WTC11 (cell line): ENCODE measurements at regions not wholly inside any gene's neighbourhood (a gene's known extent, or its start where the extent isn't known, plus 50 kb on each side); places are given as distances from the start of the nearest gene placed in this dataset.

ENCODE experiments used
- ATAC-seq: fragments of 200-7000 bp; cut with Tn5 transposase; 2 replicates; pipeline ENCODE4 v1.10.0; 2021; ENCODE audit warnings: mild to moderate bottlenecking, moderate library complexity
- CTCF ChIA-PET: fragments of 300-600 bp; sonication (Branson Sonifier 250); formaldehyde crosslinking; loops from one replicate; lab custom pipeline; 2021; ENCODE audit warnings: antibody characterized with exemption; lab: Charles Lee
- POLR2A ChIA-PET: fragments of 350-600 bp; sonication (Branson Sonifier 250); formaldehyde crosslinking; loops from one replicate; lab custom pipeline; 2021; ENCODE audit warnings: antibody characterized with exemption; lab: Charles Lee
- DNase-seq: peaks from one replicate; pipeline ENCODE4 v3.0.0; 2021; ENCODE audit warnings: low spot score
- H3K27ac Mint-ChIP-seq: 2 replicates; pipeline ENCODE4 v1.8.0; 2021; ENCODE audit warnings: mixed read lengths
- H3K27me3 Mint-ChIP-seq: 2 replicates; pipeline ENCODE4 v1.8.0; 2021; ENCODE audit warnings: low read depth, mild to moderate bottlenecking, moderate library complexity, mixed read lengths
- H3K36me3 Mint-ChIP-seq: 2 replicates; pipeline ENCODE4 v1.8.0; 2021; ENCODE audit warnings: mixed read lengths
- H3K4me1 Mint-ChIP-seq: 2 replicates; pipeline ENCODE4 v1.8.0; 2022; ENCODE audit warnings: mixed read lengths
- H3K4me3 Mint-ChIP-seq: 2 replicates; pipeline ENCODE4 v1.8.0; 2021; ENCODE audit warnings: mild to moderate bottlenecking, moderate library complexity, mixed read lengths
- H3K9me3 Mint-ChIP-seq: 2 replicates; pipeline ENCODE4 v1.8.0; 2021; ENCODE audit warnings: mixed read lengths
- CREB1 ChIP-seq: sonication (generic); formaldehyde crosslinking; IDR thresholded peaks from 2 replicates; pipeline ENCODE4 v1.8.0; 2023; ENCODE audit warnings: mild to moderate bottlenecking, missing genetic modification reagents
- FOXJ3 ChIP-seq: sonication (generic); formaldehyde crosslinking; IDR thresholded peaks from 2 replicates; pipeline ENCODE4 v1.9.0; 2021; ENCODE audit warnings: missing genetic modification reagents, mild to moderate bottlenecking, borderline replicate concordance
- HMGA2 ChIP-seq: fragments of 250-450 bp; sonication (Bioruptor Pico); IDR thresholded peaks from 2 replicates; pipeline ENCODE4 v1.4.0; 2021; ENCODE audit warnings: mild to moderate bottlenecking, moderate library complexity
- NFATC4 ChIP-seq: fragments of 250-450 bp; sonication (Bioruptor Pico); IDR thresholded peaks from 2 replicates; pipeline ENCODE4 v1.9.0; 2021; ENCODE audit warnings: mild to moderate bottlenecking
- NR2C2 ChIP-seq: sonication (generic); formaldehyde crosslinking; IDR thresholded peaks from 2 replicates; pipeline ENCODE4 v1.8.0; 2022; ENCODE audit warnings: mild to moderate bottlenecking, missing genetic modification reagents
- OVOL2 ChIP-seq: fragments of 250-450 bp; sonication (Bioruptor Pico); IDR thresholded peaks from 2 replicates; pipeline ENCODE4 v1.9.0; 2021; ENCODE audit warnings: mild to moderate bottlenecking, borderline replicate concordance
- PRRX2 ChIP-seq: fragments of 250-450 bp; sonication (Bioruptor Pico); IDR thresholded peaks from 2 replicates; pipeline ENCODE4 v1.8.0; 2021; ENCODE audit warnings: mild to moderate bottlenecking
- RELA ChIP-seq: sonication (generic); formaldehyde crosslinking; IDR thresholded peaks from 2 replicates; pipeline ENCODE4 v1.8.1; 2022; ENCODE audit warnings: missing genetic modification reagents, mild to moderate bottlenecking, borderline replicate concordance
- RORB ChIP-seq: fragments of 250-450 bp; sonication (Bioruptor Pico); IDR thresholded peaks from 2 replicates; pipeline ENCODE4 v1.9.0; 2021; ENCODE audit warnings: mild to moderate bottlenecking
- SP1 ChIP-seq: sonication (generic); formaldehyde crosslinking; conservative IDR thresholded peaks from 2 replicates; pipeline ENCODE4 v1.8.1; 2022; ENCODE audit warnings: missing genetic modification reagents
- TCF7 ChIP-seq: sonication (generic); formaldehyde crosslinking; IDR thresholded peaks from 2 replicates; pipeline ENCODE4 v1.8.0; 2022; ENCODE audit warnings: mild to moderate bottlenecking, low read depth, missing genetic modification reagents, moderate library complexity
- TF ChIP-seq, protein P1 (sequence below): sonication (generic); formaldehyde crosslinking; IDR thresholded peaks from 2 replicates; pipeline ENCODE4 v1.8.1; 2023; ENCODE audit warnings: mild to moderate bottlenecking, missing genetic modification reagents, moderate library complexity
- TF ChIP-seq, protein P2 (sequence below): sonication (generic); formaldehyde crosslinking; IDR thresholded peaks from 2 replicates; pipeline ENCODE4 v1.8.0; 2022; ENCODE audit warnings: mild to moderate bottlenecking, missing genetic modification reagents
- TF ChIP-seq, protein P3 (sequence below): sonication (generic); formaldehyde crosslinking; IDR thresholded peaks from 2 replicates; pipeline ENCODE4 v1.8.1; 2023; ENCODE audit warnings: mild to moderate bottlenecking, missing genetic modification reagents, borderline replicate concordance
- TF ChIP-seq, protein P4 (sequence below): fragments of 250-450 bp; sonication (Bioruptor Pico); IDR thresholded peaks from 2 replicates; pipeline ENCODE4 v2.1.2; 2022; ENCODE audit warnings: mild to moderate bottlenecking, moderate library complexity
- TF ChIP-seq, protein P5 (sequence below): sonication (generic); formaldehyde crosslinking; IDR thresholded peaks from 2 replicates; pipeline ENCODE4 v1.8.1; 2022; ENCODE audit warnings: mild to moderate bottlenecking, moderate library complexity, missing genetic modification reagents
- TF ChIP-seq, protein P6 (sequence below): sonication (generic); formaldehyde crosslinking; IDR thresholded peaks from 2 replicates; pipeline ENCODE4 v1.8.1; 2022; ENCODE audit warnings: missing genetic modification reagents, borderline replicate concordance
- TF ChIP-seq, protein P7 (sequence below): fragments of 250-450 bp; sonication (Bioruptor Pico); IDR thresholded peaks from 2 replicates; pipeline ENCODE4 v1.9.0; 2021; ENCODE audit warnings: mild to moderate bottlenecking, borderline replicate concordance

DNA sequence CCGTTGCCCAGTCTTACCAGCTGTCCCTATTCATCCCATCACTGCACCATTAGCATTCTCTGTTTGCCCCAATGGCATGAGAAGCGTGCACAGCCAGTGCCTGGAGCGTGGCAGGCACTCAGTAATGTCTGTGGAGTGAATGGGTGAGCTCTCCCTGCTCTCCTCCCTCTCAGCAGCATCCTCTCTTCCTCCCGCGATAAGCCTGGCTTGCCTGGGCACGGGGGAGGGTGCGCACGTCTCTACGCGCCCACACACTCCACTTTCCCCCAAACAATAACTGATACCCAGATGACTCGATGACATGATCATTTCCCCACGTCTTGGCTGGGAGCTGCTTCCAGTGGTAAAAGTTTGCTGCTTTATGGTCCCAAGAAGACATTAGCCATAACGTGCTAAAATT is 81.8 kb upstream of the LINGO1 start:
- TF ChIP-seq HMGA2 (CRISPR knock-in tag) (no peak), RORB (CRISPR knock-in tag) (no peak)
- TF ChIP-seq, all 79 proteins: peak for 0
- ChIA-PET POLR2A (no interaction called here), CTCF (interaction anchor here (1.9 kb wide), 1 partner anchor 70 kb away, joined by 8 read pairs; no protein-coding TSS in a partner anchor)
- no peaks in the 10 kb centered on the region for H3K36me3 Mint-ChIP-seq
- no peaks in the 10 kb centered on the region for H3K27me3 Mint-ChIP-seq
- H3K9me3 Mint-ChIP-seq = no peaks in the 10 kb centered on the region
- H3K4me3 Mint-ChIP-seq = no peak overlapping the region
- no peak overlapping the region for H3K27ac Mint-ChIP-seq
- ATAC-seq = no peak
- H3K4me1 Mint-ChIP-seq = peaks cover 15% of the 10 kb centered on the region
- no peak for DNase-seq

DNA sequence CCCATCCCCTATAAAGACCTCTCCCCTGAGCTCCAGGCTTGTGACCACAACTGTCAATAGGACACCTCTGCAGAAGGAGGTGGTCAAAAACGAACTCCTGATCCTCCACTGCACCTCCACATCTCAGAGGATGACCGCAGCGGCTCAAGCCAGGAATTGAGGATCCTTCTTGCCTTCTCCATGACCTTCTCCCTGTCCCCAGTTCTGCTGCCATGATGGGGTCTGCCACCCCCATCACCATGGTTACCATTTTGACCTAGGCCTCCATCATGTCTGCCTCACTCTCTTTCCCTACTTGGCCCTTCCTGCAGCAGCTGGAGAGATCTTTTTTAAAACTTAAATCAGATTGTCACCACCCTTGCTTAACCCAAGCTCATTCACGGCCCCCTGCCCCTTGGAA is 81.3 kb upstream of the LINGO1 start:
- Mint-ChIP-seq H3K27me3 (no peaks in the 10 kb centered on the region), H3K27ac (no peak overlapping the region), H3K4me1 (peaks cover 15% of the 10 kb centered on the region), H3K9me3 (no peaks in the 10 kb centered on the region), H3K4me3 (no peak overlapping the region), H3K36me3 (no peaks in the 10 kb centered on the region)
- TF ChIP-seq OVOL2 (CRISPR knock-in tag) = no peak
- no peak for TF ChIP-seq TCF7 (CRISPR knock-in tag)
- TF ChIP-seq CREB1 (CRISPR knock-in tag) = no peak
- TF ChIP-seq, protein P1, sequence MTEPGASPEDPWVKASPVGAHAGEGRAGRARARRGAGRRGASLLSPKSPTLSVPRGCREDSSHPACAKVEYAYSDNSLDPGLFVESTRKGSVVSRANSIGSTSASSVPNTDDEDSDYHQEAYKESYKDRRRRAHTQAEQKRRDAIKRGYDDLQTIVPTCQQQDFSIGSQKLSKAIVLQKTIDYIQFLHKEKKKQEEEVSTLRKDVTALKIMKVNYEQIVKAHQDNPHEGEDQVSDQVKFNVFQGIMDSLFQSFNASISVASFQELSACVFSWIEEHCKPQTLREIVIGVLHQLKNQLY (CRISPR knock-in tag) = no peak
- no peak for TF ChIP-seq NR2C2 (CRISPR knock-in tag)
- TF ChIP-seq NFATC4 (CRISPR knock-in tag) = no peak
- TF ChIP-seq, protein P2, sequence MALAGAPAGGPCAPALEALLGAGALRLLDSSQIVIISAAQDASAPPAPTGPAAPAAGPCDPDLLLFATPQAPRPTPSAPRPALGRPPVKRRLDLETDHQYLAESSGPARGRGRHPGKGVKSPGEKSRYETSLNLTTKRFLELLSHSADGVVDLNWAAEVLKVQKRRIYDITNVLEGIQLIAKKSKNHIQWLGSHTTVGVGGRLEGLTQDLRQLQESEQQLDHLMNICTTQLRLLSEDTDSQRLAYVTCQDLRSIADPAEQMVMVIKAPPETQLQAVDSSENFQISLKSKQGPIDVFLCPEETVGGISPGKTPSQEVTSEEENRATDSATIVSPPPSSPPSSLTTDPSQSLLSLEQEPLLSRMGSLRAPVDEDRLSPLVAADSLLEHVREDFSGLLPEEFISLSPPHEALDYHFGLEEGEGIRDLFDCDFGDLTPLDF (CRISPR knock-in tag) = no peak
- TF ChIP-seq, protein P3, sequence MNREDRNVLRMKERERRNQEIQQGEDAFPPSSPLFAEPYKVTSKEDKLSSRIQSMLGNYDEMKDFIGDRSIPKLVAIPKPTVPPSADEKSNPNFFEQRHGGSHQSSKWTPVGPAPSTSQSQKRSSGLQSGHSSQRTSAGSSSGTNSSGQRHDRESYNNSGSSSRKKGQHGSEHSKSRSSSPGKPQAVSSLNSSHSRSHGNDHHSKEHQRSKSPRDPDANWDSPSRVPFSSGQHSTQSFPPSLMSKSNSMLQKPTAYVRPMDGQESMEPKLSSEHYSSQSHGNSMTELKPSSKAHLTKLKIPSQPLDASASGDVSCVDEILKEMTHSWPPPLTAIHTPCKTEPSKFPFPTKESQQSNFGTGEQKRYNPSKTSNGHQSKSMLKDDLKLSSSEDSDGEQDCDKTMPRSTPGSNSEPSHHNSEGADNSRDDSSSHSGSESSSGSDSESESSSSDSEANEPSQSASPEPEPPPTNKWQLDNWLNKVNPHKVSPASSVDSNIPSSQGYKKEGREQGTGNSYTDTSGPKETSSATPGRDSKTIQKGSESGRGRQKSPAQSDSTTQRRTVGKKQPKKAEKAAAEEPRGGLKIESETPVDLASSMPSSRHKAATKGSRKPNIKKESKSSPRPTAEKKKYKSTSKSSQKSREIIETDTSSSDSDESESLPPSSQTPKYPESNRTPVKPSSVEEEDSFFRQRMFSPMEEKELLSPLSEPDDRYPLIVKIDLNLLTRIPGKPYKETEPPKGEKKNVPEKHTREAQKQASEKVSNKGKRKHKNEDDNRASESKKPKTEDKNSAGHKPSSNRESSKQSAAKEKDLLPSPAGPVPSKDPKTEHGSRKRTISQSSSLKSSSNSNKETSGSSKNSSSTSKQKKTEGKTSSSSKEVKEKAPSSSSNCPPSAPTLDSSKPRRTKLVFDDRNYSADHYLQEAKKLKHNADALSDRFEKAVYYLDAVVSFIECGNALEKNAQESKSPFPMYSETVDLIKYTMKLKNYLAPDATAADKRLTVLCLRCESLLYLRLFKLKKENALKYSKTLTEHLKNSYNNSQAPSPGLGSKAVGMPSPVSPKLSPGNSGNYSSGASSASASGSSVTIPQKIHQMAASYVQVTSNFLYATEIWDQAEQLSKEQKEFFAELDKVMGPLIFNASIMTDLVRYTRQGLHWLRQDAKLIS (CRISPR knock-in tag) = no peak
- no peak for TF ChIP-seq PRRX2 (CRISPR knock-in tag)
- TF ChIP-seq, protein P4, sequence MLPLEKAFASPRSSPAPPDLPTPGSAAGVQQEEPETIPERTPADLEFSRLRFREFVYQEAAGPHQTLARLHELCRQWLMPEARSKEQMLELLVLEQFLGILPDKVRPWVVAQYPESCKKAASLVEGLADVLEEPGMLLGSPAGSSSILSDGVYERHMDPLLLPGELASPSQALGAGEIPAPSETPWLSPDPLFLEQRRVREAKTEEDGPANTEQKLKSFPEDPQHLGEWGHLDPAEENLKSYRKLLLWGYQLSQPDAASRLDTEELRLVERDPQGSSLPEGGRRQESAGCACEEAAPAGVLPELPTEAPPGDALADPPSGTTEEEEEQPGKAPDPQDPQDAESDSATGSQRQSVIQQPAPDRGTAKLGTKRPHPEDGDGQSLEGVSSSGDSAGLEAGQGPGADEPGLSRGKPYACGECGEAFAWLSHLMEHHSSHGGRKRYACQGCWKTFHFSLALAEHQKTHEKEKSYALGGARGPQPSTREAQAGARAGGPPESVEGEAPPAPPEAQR (CRISPR knock-in tag) = no peak
- TF ChIP-seq FOXJ3 (CRISPR knock-in tag) = no peak
- TF ChIP-seq SP1 (CRISPR knock-in tag) = no peak
- TF ChIP-seq, protein P5, sequence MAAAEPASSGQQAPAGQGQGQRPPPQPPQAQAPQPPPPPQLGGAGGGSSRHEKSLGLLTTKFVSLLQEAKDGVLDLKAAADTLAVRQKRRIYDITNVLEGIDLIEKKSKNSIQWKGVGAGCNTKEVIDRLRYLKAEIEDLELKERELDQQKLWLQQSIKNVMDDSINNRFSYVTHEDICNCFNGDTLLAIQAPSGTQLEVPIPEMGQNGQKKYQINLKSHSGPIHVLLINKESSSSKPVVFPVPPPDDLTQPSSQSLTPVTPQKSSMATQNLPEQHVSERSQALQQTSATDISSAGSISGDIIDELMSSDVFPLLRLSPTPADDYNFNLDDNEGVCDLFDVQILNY = no peak
- TF ChIP-seq, protein P6, sequence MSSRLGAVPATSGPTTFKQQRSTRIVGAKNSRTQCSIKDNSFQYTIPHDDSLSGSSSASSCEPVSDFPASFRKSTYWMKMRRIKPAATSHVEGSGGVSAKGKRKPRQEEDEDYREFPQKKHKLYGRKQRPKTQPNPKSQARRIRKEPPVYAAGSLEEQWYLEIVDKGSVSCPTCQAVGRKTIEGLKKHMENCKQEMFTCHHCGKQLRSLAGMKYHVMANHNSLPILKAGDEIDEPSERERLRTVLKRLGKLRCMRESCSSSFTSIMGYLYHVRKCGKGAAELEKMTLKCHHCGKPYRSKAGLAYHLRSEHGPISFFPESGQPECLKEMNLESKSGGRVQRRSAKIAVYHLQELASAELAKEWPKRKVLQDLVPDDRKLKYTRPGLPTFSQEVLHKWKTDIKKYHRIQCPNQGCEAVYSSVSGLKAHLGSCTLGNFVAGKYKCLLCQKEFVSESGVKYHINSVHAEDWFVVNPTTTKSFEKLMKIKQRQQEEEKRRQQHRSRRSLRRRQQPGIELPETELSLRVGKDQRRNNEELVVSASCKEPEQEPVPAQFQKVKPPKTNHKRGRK = no peak
- no peak for TF ChIP-seq RELA
- TF ChIP-seq, protein P7, sequence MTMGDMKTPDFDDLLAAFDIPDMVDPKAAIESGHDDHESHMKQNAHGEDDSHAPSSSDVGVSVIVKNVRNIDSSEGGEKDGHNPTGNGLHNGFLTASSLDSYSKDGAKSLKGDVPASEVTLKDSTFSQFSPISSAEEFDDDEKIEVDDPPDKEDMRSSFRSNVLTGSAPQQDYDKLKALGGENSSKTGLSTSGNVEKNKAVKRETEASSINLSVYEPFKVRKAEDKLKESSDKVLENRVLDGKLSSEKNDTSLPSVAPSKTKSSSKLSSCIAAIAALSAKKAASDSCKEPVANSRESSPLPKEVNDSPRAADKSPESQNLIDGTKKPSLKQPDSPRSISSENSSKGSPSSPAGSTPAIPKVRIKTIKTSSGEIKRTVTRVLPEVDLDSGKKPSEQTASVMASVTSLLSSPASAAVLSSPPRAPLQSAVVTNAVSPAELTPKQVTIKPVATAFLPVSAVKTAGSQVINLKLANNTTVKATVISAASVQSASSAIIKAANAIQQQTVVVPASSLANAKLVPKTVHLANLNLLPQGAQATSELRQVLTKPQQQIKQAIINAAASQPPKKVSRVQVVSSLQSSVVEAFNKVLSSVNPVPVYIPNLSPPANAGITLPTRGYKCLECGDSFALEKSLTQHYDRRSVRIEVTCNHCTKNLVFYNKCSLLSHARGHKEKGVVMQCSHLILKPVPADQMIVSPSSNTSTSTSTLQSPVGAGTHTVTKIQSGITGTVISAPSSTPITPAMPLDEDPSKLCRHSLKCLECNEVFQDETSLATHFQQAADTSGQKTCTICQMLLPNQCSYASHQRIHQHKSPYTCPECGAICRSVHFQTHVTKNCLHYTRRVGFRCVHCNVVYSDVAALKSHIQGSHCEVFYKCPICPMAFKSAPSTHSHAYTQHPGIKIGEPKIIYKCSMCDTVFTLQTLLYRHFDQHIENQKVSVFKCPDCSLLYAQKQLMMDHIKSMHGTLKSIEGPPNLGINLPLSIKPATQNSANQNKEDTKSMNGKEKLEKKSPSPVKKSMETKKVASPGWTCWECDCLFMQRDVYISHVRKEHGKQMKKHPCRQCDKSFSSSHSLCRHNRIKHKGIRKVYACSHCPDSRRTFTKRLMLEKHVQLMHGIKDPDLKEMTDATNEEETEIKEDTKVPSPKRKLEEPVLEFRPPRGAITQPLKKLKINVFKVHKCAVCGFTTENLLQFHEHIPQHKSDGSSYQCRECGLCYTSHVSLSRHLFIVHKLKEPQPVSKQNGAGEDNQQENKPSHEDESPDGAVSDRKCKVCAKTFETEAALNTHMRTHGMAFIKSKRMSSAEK (CRISPR knock-in tag) = no peak
- ATAC-seq (no peak), DNase-seq (no peak)
- ChIA-PET POLR2A (no interaction called here), CTCF (interaction anchor here (1.9 kb wide), 1 partner anchor 70 kb away, joined by 8 read pairs; no protein-coding TSS in a partner anchor)
